Lung (tissue), 11 donors: ENCODE measurements at regions not wholly inside any gene's neighbourhood (a gene's known extent, or its start where the extent isn't known, plus 50 kb on each side); places are given as distances from the start of the nearest gene placed in this dataset.

Source experiments
- ATAC-seq: fragments of 200-7000 bp; cut with Tn5 transposase; one replicate; pipeline ENCODE4 v1.9.1; 2020; ENCODE audit warnings: moderate number of reproducible peaks; ENCODE audit not compliant: insufficient read depth, low FRiP score
- DNase-seq, 3 donors: peaks; one replicate each; pipeline ENCODE4 v3.0.0-alpha.2; 2013 to 2017
- H3K27ac ChIP-seq, 2 donors: one replicate each; pipeline ENCODE4 v1.5.1; 2013; ENCODE audit warnings: mild to moderate bottlenecking in 2 of 2, moderate library complexity in 2 of 2, control low read depth in 1 of 2, inconsistent platforms in 1 of 2, low read depth in 1 of 2, low read length in 1 of 2
- H3K27me3 ChIP-seq, 3 donors: one replicate each; pipeline ENCODE4 v1.5.1; 2013; ENCODE audit warnings: low read length in 2 of 3; ENCODE audit not compliant: control insufficient read depth in 3 of 3, insufficient read depth in 3 of 3
- H3K36me3 ChIP-seq, 4 donors: one replicate each; pipeline ENCODE4 v1.5.1; 2013; ENCODE audit warnings: low read length in 4 of 4, mild to moderate bottlenecking in 1 of 4, moderate library complexity in 1 of 4; ENCODE audit not compliant: control insufficient read depth in 4 of 4, insufficient read depth in 4 of 4
- H3K4me1 ChIP-seq, 5 donors: one replicate each; pipeline ENCODE4 v1.5.1; 2013; ENCODE audit warnings: low read length in 5 of 5, mild to moderate bottlenecking in 2 of 5, moderate library complexity in 1 of 5; ENCODE audit not compliant: control insufficient read depth in 5 of 5, insufficient read depth in 5 of 5
- H3K4me3 ChIP-seq: one replicate; pipeline ENCODE4 v1.5.1; 2013; ENCODE audit warnings: mild to moderate bottlenecking, control low read depth, moderate library complexity
- H3K9ac ChIP-seq, 2 donors: one replicate each; pipeline ENCODE4 v1.5.1; 2013; ENCODE audit warnings: low read length in 2 of 2, control low read depth in 1 of 2; ENCODE audit not compliant: insufficient read depth in 1 of 2
- H3K9me3 ChIP-seq, 4 donors: one replicate each; pipeline ENCODE4 v1.5.1; 2013; ENCODE audit warnings: low read length in 3 of 4, mild to moderate bottlenecking in 1 of 4, moderate library complexity in 1 of 4; ENCODE audit not compliant: control insufficient read depth in 4 of 4, insufficient read depth in 3 of 4
- CTCF ChIP-seq: IDR thresholded peaks from 2 replicates; pipeline ENCODE4 v1.5.1; 2012; ENCODE audit warnings: mild to moderate bottlenecking; ENCODE audit errors: control extremely low read depth, extremely low read depth
- WGBS, 2 donors: extraction: QIAGEN DNeasy Blood & Tissue Kit; methylation state at CpG; one replicate each; pipeline ENCODE4 v1.1.7; 2013; 5-methylcytosine and 5-hydroxymethylcytosine counted together
- donor health status: control.
- donor health status: control.
- donor health status: Bipolar disorder and iron deficiency.
- donor health status: healthy.
- donor health status: DM: yes; HTN: yes; CAD: no.

GRCh38 chr1:234931404-234931973 lies 197.1 kb downstream of the TOMM20 start:
- Histone ChIP-seq H3K27ac (no peak overlapping the region), H3K4me3 (no peak overlapping the region), H3K9me3 (no peaks in the 10 kb centered on the region), H3K9ac (no peak overlapping the region), H3K4me1 (peaks cover 0 to 9% (median 2%) of the 10 kb centered on the region in 5 donors), H3K36me3 (no peaks in the 10 kb centered on the region), H3K27me3 (no peaks in the 10 kb centered on the region)
- no peak for DNase-seq
- no peak for ATAC-seq
- WGBS, 2 donors: 98% methylated on average over 4 of the region's 4 CpGs
- no peak for TF ChIP-seq CTCF

- no peak overlapping the region for H3K9ac ChIP-seq
Measured at GRCh38 chr1:234929369-234929768, 199.3 kb downstream of the TOMM20 start.

GRCh38 chr1:234928642-234929041 lies 200.0 kb downstream of the TOMM20 start:
- Histone ChIP-seq H3K4me3 (no peak overlapping the region), H3K36me3 (no peaks in the 10 kb centered on the region), H3K4me1 (peaks cover 0 to 11% (median 10%) of the 10 kb centered on the region in 5 donors), H3K9ac (no peak overlapping the region), H3K27ac (no peak overlapping the region), H3K9me3 (no peaks in the 10 kb centered on the region), H3K27me3 (no peaks in the 10 kb centered on the region)
- WGBS, 2 donors: 91 to 95% methylated on average over 5 of the region's 5 CpGs
- TF ChIP-seq CTCF: no peak
- no peak for DNase-seq
- no peak for ATAC-seq

More at GRCh38 chr1:234929369-234929768, 199.3 kb downstream of the TOMM20 start:
- Histone ChIP-seq H3K36me3 (no peaks in the 10 kb centered on the region), H3K27me3 (no peaks in the 10 kb centered on the region), H3K4me3 (no peak overlapping the region), H3K9me3 (no peaks in the 10 kb centered on the region), H3K27ac (no peak overlapping the region), H3K4me1 (peaks cover 0 to 11% (median 10%) of the 10 kb centered on the region in 5 donors)
- ATAC-seq: no peak
- TF ChIP-seq CTCF: no peak
- WGBS, 2 donors: 62 to 84% methylated on average over 3 of the region's 3 CpGs
- DNase-seq: no peak
